ENCODE measurements at regions not wholly inside any gene's neighbourhood (a gene's known extent, or its start where the extent isn't known, plus 50 kb on each side); places are given as distances from the start of the nearest gene placed in this dataset.

DNA sequence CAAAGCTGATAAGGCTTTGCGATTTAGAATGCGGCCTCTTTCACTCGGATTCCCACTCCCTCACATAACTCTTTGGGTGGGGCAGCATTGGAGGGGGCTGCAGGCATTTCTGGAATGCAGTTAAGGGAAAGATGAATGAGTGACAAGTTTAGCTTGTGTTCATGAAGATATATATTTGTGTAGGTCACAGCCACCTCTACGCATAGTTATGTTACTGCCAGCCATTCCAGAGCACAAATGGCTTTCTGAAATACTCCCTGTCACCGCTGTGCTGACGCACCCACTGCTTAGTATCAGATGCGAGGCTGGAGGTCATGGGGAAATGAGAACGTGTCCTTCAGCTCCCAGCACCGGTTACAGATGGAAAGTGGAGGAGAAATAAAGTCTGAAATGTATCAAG, 54.1 kb upstream of the ATP1A1 start:
- Histone ChIP-seq H2AK5ac (ENCODE audit: low read depth, low read length) (no peak overlapping the region), H2BK20ac (ENCODE audit: low read depth, low read length) (no peak overlapping the region), H3K14ac (replicated peaks; ENCODE audit: low read depth, low read length) (no peak overlapping the region), H3K56ac (ENCODE audit: extremely low read depth, insufficient read depth, low read length) (no peak overlapping the region), H3K4me1 (ENCODE audit: control insufficient read depth, insufficient read depth, low read length) (no peaks in the 10 kb centered on the region), H2AK9ac (replicated peaks; ENCODE audit: low read depth, low read length, poor library complexity) (no peak overlapping the region), H3K36me3 (ENCODE audit: control insufficient read depth, insufficient read depth, low read length) (no peaks in the 10 kb centered on the region), H4K5ac (ENCODE audit: low read depth, low read length) (no peak overlapping the region), H4K91ac (ENCODE audit: insufficient read depth, low read depth, low read length) (no peak overlapping the region), H3K18ac (ENCODE audit: low read depth, low read length) (no peak overlapping the region), H3K4me3 (ENCODE audit: insufficient read depth, low read depth, low read length) (no peak overlapping the region), H3K27me3 (ENCODE audit: control insufficient read depth, insufficient read depth, low read length) (peaks cover 8% of the 10 kb centered on the region), H3K9me1 (ENCODE audit: insufficient read depth, low read length) (no peaks in the 10 kb centered on the region), H3K9ac (ENCODE audit: low read depth, low read length) (no peak overlapping the region), H3K23ac (ENCODE audit: low read depth, low read length) (no peak overlapping the region), H2BK5ac (ENCODE audit: low read depth, low read length, poor library complexity, severe bottlenecking) (no peak overlapping the region), H3K4me2 (ENCODE audit: low read depth, low read length) (no peak overlapping the region), H2BK120ac (ENCODE audit: low read depth, low read length) (no peak overlapping the region), H4K20me1 (ENCODE audit: insufficient read depth, low read length) (no peaks in the 10 kb centered on the region), H3K9me3 (ENCODE audit: control insufficient read depth, insufficient read depth, low read length) (no peaks in the 10 kb centered on the region), H3K27ac (ENCODE audit: insufficient read depth, low read length) (no peak overlapping the region), H4K8ac (ENCODE audit: low read depth in 2 of 2, low read length in 2 of 2) (no peak overlapping the region), H2BK15ac (ENCODE audit: low read depth, low read length) (no peak overlapping the region), H2AFZ (replicated peaks; ENCODE audit: low read length, poor library complexity) (no peak overlapping the region), H3K79me1 (ENCODE audit: low read depth in 1 of 2, low read length in 2 of 2) (no peaks in the 10 kb centered on the region), H3K4ac (ENCODE audit: low read depth, low read length) (no peak overlapping the region)
- in situ Hi-C loops (cut with MboI; ENCODE audit: low sequenced_read_pairs) (no loop called here), dilution Hi-C loops (cut with HindIII; ENCODE audit: low sequenced_read_pairs, unreplicated experiment) (no loop called here), intact Hi-C loops (cut with micrococcal nuclease) (no loop called here)
- DNase-seq (peak; percentile 1), ATAC-seq (ENCODE audit: low read depth) (no peak)
- TF ChIP-seq RAD21 (IDR thresholded peaks at IDR 0.05; ENCODE audit: low read length) (no peak), SMC3 (IDR thresholded peaks at IDR 0.05; ENCODE audit: low read depth, low read length) (no peak), NFE2L2 (IDR thresholded peaks at IDR 0.05; ENCODE audit: low read depth, low read length) (no peak)
- TF ChIP-seq, protein P1, sequence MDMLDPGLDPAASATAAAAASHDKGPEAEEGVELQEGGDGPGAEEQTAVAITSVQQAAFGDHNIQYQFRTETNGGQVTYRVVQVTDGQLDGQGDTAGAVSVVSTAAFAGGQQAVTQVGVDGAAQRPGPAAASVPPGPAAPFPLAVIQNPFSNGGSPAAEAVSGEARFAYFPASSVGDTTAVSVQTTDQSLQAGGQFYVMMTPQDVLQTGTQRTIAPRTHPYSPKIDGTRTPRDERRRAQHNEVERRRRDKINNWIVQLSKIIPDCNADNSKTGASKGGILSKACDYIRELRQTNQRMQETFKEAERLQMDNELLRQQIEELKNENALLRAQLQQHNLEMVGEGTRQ (IDR thresholded peaks at IDR 0.05; ENCODE audit: low read depth, low read length), result no peak
- TF ChIP-seq, protein P2, sequence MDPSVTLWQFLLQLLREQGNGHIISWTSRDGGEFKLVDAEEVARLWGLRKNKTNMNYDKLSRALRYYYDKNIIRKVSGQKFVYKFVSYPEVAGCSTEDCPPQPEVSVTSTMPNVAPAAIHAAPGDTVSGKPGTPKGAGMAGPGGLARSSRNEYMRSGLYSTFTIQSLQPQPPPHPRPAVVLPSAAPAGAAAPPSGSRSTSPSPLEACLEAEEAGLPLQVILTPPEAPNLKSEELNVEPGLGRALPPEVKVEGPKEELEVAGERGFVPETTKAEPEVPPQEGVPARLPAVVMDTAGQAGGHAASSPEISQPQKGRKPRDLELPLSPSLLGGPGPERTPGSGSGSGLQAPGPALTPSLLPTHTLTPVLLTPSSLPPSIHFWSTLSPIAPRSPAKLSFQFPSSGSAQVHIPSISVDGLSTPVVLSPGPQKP (IDR thresholded peaks at IDR 0.05; ENCODE audit: borderline replicate concordance, low read depth, low read length), result no peak
- no CpG with 5 or more reads among the region's 9 CpGs for WGBS, 2 experiments (ENCODE audit: extremely low coverage in 2 of 2, insufficient read length in 1 of 2)
- BruUV-seq (replicated peaks), result no TSS peak
- ChIA-PET CTCF (no interaction called here), POLR2A (ENCODE audit: unreplicated experiment) (no interaction called here)
